GM12878 (cell line): ENCODE measurements at regions not wholly inside any gene's neighbourhood (a gene's known extent, or its start where the extent isn't known, plus 50 kb on each side); places are given as distances from the start of the nearest gene placed in this dataset.

Experiments used
- ATAC-seq: fragments of 200-7000 bp; cut with Tn5 transposase; 3 replicates; pipeline ENCODE4 v1.9.1; 2020; ENCODE audit warnings: mild to moderate bottlenecking, moderate library complexity
- BruUV-seq: library from RNA; stranded (reverse); fragments of 400-500 nt; replicated peaks from 2 replicates; lab custom pipeline; 2021; lab: Mats Ljungman, UMichigan
- CTCF ChIA-PET: fragments of 300-600 bp; sonication (Branson Sonifier 250); formaldehyde crosslinking; extraction: SDS; loops from one replicate; lab custom pipeline; 2021; ENCODE audit warnings: inconsistent platforms; lab: Yijun Ruan, JAX
- POLR2A ChIA-PET: fragments of 350-600 bp; formaldehyde crosslinking; extraction: SDS; loops from one replicate; lab custom pipeline; 2021; ENCODE audit warnings: inconsistent platforms; lab: Charles Lee
- RAD21 ChIA-PET: fragments of 300-600 bp; sonication (Branson Sonifier 250); formaldehyde crosslinking; loops from one replicate; lab custom pipeline; 2023; ENCODE audit warnings: antibody characterized with exemption; ENCODE audit not compliant: unreplicated experiment; lab: Charles Lee
- SMC1A ChIA-PET: fragments of 300-600 bp; sonication (Branson Sonifier 250); formaldehyde crosslinking; loops from one replicate; lab custom pipeline; 2023; ENCODE audit not compliant: unreplicated experiment, uncharacterized antibody; lab: Charles Lee
- DNase-seq: peaks from one replicate; pipeline ENCODE4 v3.0.0-alpha.2; 2011; ENCODE audit warnings: low read depth, low spot score
- FAIRE-seq: peaks from 3 replicates; lab custom pipeline; 2011; peaks lifted over from hg19 to GRCh38; lab: Jason Lieb, UNC
- H2AFZ ChIP-seq: 2 replicates; pipeline ENCODE4 v1.6.0; 2011; ENCODE audit warnings: low read depth, low read length, control low read depth; ENCODE audit not compliant: control insufficient read depth
- H3K27ac ChIP-seq: 2 replicates; pipeline ENCODE4 v1.5.1; 2011; ENCODE audit warnings: control low read depth; ENCODE audit not compliant: control insufficient read depth, insufficient read depth
- H3K27me3 ChIP-seq, 2 experiments: replicated peaks in 1 of 2; 2 replicates each; pipeline versions ENCODE4 v1.6.0 to v1.6.1; 2011; ENCODE audit warnings: low read length in 1 of 2; ENCODE audit not compliant: control insufficient read depth in 2 of 2, insufficient read depth in 2 of 2
- H3K36me3 ChIP-seq, 2 experiments: 2 replicates each; pipeline ENCODE4 v1.5.1; 2011; ENCODE audit warnings: low read length in 1 of 2; ENCODE audit not compliant: control insufficient read depth in 2 of 2, insufficient read depth in 2 of 2
- H3K4me1 ChIP-seq: 2 replicates; pipeline ENCODE4 v1.6.1; 2011; ENCODE audit warnings: mild to moderate bottlenecking, low read length, moderate library complexity, mixed read lengths; ENCODE audit not compliant: control insufficient read depth, insufficient read depth
- H3K4me2 ChIP-seq: 2 replicates; pipeline ENCODE4 v1.6.0; 2011; ENCODE audit warnings: control low read depth; ENCODE audit not compliant: control insufficient read depth, insufficient read depth
- H3K4me3 ChIP-seq: fragments of 200-600 bp; sonication (generic); 2 replicates; pipeline ENCODE4 v1.5.1; 2016
- H3K79me2 ChIP-seq: 2 replicates; pipeline ENCODE4 v1.6.0; 2011; ENCODE audit warnings: low read length; ENCODE audit not compliant: control insufficient read depth, insufficient read depth
- H3K9ac ChIP-seq: 2 replicates; pipeline ENCODE4 v1.8.0; 2011; ENCODE audit warnings: low read length, control low read depth, mixed read lengths; ENCODE audit not compliant: control insufficient read depth, insufficient read depth
- H3K9me3 ChIP-seq: replicated peaks from 3 replicates; pipeline ENCODE4 v1.5.1; 2011; ENCODE audit warnings: mild to moderate bottlenecking, low read length; ENCODE audit not compliant: control insufficient read depth, insufficient read depth
- H4K20me1 ChIP-seq: 2 replicates; pipeline ENCODE4 v1.6.0; 2011; ENCODE audit not compliant: control insufficient read depth, insufficient read depth
- ATF3 ChIP-seq: IDR thresholded peaks from 2 replicates; pipeline ENCODE4 v1.6.1; 2011; ENCODE audit warnings: low read depth, mild to moderate bottlenecking, low read length, moderate library complexity, borderline replicate concordance; ENCODE audit errors: extremely low read depth
- ESRRA ChIP-seq: IDR thresholded peaks from 2 replicates; pipeline ENCODE4 v1.6.1; 2012; ENCODE audit warnings: mild to moderate bottlenecking, low read length, improper control_type of control experiment
- HCFC1 ChIP-seq: fragments of 150-350 bp; IDR thresholded peaks from 2 replicates; pipeline ENCODE4 v1.6.1; 2014; ENCODE audit warnings: low read length
- HDAC2 ChIP-seq: fragments of 200-600 bp; sonication (generic); IDR thresholded peaks from 2 replicates; pipeline ENCODE4 v1.6.1; 2017
- IKZF2 ChIP-seq, 2 experiments: fragments of 450-650 bp; IDR thresholded peaks; 2 replicates each; pipeline ENCODE4 v1.6.1; 2017; ENCODE audit warnings: mild to moderate bottlenecking in 2 of 2, moderate library complexity in 2 of 2
- RBBP5 ChIP-seq: fragments of 200-600 bp; sonication (generic); conservative IDR thresholded peaks from 2 replicates; pipeline ENCODE4 v1.6.1; 2016
- SIX5 ChIP-seq: IDR thresholded peaks from 2 replicates; pipeline ENCODE4 v1.6.1; 2011; ENCODE audit warnings: mild to moderate bottlenecking, low read depth, low read length, moderate library complexity; ENCODE audit not compliant: severe bottlenecking
- ZNF384 ChIP-seq: IDR thresholded peaks from 2 replicates; pipeline ENCODE4 v1.6.1; 2012; ENCODE audit warnings: low read depth, mild to moderate bottlenecking, low read length, improper control_type of control experiment, borderline replicate concordance
- WGBS: methylation state at CpG from one replicate; pipeline ENCODE4 v1.1.6; 2016; ENCODE audit warnings: low lambda C conversion rate; ENCODE audit not compliant: insufficient replicate concordance, insufficient coverage; ENCODE audit errors: missing lambda C conversion rate; 5-methylcytosine and 5-hydroxymethylcytosine counted together
- in situ Hi-C: fragments of 300-500 bp; cut with MboI; formaldehyde crosslinking; loops from 9 replicates; pipeline ENCODE4 v1.14.3; 2018; ENCODE audit warnings: mixed read lengths
- intact Hi-C: fragments of 100-400 bp; cut with micrococcal nuclease; formaldehyde crosslinking; loops from one replicate; pipeline ENCODE4 v1.14.2; 2022; ENCODE audit not compliant: unreplicated experiment
- TF ChIP-seq, protein P1 (sequence below): IDR thresholded peaks from 2 replicates; pipeline ENCODE4 v1.6.1; 2012; ENCODE audit warnings: low read depth, low read length, improper control_type of control experiment

DNA sequence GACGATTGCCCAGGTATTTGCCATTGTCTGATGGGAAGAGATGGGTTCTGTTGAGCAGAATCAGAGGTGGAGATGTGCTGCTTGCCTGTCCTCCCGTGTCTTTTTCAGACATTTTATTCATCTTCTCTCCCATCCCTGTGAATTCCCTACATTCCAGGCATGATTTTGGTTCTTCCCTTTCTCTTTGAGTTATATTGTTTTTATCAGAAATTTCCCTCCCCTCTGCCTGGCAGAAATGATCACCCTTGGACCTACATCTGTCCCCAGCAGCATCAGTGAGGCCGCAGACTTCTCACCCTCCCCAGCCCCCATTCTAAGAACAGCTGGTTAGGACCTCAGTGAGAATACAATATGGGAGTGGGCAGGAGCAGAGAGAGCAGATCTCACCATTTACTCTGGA, 640.2 kb downstream of the CCDC171 start:
- H3K9ac ChIP-seq: no peak overlapping the region
- H3K9me3 ChIP-seq: no peaks in the 10 kb centered on the region; the same call in 2 of the 3 replicates
- FAIRE-seq (no peak), ATAC-seq (no peak), DNase-seq (no peak)
- 3% methylated on average over 3 of the region's 3 CpGs for WGBS
- CTCF ChIA-PET: no interaction called here
- H3K4me1 ChIP-seq: no peaks in the 10 kb centered on the region
- no TSS peak for BruUV-seq
- intact Hi-C loops: loop anchor here (5.0 to 10.0 kb wide), 5 partner anchors 114 to 1269 kb away; no protein-coding TSS in a partner anchor
- no peaks in the 10 kb centered on the region for H3K79me2 ChIP-seq
- no peak overlapping the region for H3K27ac ChIP-seq
- H3K4me2 ChIP-seq: no peak overlapping the region
- TF ChIP-seq HDAC2 (no peak), HCFC1 (no peak), SIX5 (no peak), ESRRA (no peak), RBBP5 (no peak), ZNF384 (no peak), ATF3 (no peak), IKZF2 (IDR thresholded peaks at IDR 0.05) (no peak)
- TF ChIP-seq, protein P1, sequence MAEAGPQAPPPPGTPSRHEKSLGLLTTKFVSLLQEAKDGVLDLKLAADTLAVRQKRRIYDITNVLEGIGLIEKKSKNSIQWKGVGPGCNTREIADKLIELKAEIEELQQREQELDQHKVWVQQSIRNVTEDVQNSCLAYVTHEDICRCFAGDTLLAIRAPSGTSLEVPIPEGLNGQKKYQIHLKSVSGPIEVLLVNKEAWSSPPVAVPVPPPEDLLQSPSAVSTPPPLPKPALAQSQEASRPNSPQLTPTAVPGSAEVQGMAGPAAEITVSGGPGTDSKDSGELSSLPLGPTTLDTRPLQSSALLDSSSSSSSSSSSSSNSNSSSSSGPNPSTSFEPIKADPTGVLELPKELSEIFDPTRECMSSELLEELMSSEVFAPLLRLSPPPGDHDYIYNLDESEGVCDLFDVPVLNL: no peak
- TF ChIP-seq, all 136 proteins: peak for 0
- ChIA-PET RAD21 (no interaction called here), POLR2A (no interaction called here), SMC1A (interaction anchor here (1.5 kb wide), 1 partner anchor 28 kb away, joined by 3 read pairs; no protein-coding TSS in a partner anchor)
- no peaks in the 10 kb centered on the region for H3K36me3 ChIP-seq
- no peaks in the 10 kb centered on the region; a peak in 1 of 4 replicates for H3K27me3 ChIP-seq
- in situ Hi-C loops: no loop called here
- no peaks in the 10 kb centered on the region for H4K20me1 ChIP-seq
- H2AFZ ChIP-seq: no peak overlapping the region
- no peak overlapping the region for H3K4me3 ChIP-seq
